HG02981 (cell line): ENCODE measurements at regions not wholly inside any gene's neighbourhood (a gene's known extent, or its start where the extent isn't known, plus 50 kb on each side); places are given as distances from the start of the nearest gene placed in this dataset.
A peak's percentile ranks its signal among the peaks of the same experiment; 100 is the strongest.
"Not testable (repeated sequence)": the region's sequence is repeated elsewhere in the genome, so short reads cannot be mapped to it uniquely, and the experiment has no call there.

ENCODE experiments used
- ATAC-seq: cut with Tn5 transposase; IDR thresholded peaks from one replicate; pipeline ENCODE4 v1.9.1; 2021; ENCODE audit warnings: mild to moderate bottlenecking, moderate library complexity; ENCODE audit not compliant: unreplicated experiment

GRCh38 chr1:104636581-104636980, 886.9 kb downstream of the AMY1C start:
- peak; percentile 73 for ATAC-seq

GRCh38 chr1:104646233-104646632, 896.5 kb downstream of the AMY1C start:
- ATAC-seq = no peak

- ATAC-seq = peak; percentile 75
Measured at GRCh38 chr1:104648269-104648691, 898.6 kb downstream of the AMY1C start.

- not testable (repeated sequence) for ATAC-seq
Measured at GRCh38 chr1:104664374-104664773, 914.7 kb downstream of the AMY1C start.

GRCh38 chr1:104665300-104665699, 915.6 kb downstream of the AMY1C start:
- ATAC-seq = no peak

GRCh38 chr1:104671684-104672353, 922.1 kb downstream of the AMY1C start:
- ATAC-seq = no peak

- no peak for ATAC-seq
Measured at GRCh38 chr1:104699433-104699832, 949.7 kb downstream of the AMY1C start.

GRCh38 chr1:104702731-104703130, 953.0 kb downstream of the AMY1C start:
- ATAC-seq = no peak

- ATAC-seq = peak; percentile 52
Measured at GRCh38 chr1:104706631-104707147, 957.0 kb downstream of the AMY1C start.

- no peak for ATAC-seq
Measured at GRCh38 chr1:104718752-104719151, 969.1 kb downstream of the AMY1C start.

- no peak for ATAC-seq
Measured at GRCh38 chr1:104720741-104721140, 971.0 kb downstream of the AMY1C start.

- no peak for ATAC-seq
Measured at GRCh38 chr1:104726917-104727316, 977.2 kb downstream of the AMY1C start.

- ATAC-seq = no peak
Measured at GRCh38 chr1:104733866-104734265, 984.2 kb downstream of the AMY1C start.

- ATAC-seq = no peak
Measured at GRCh38 chr1:104745875-104746274, 996.2 kb downstream of the AMY1C start.

GRCh38 chr1:104746994-104747393, 997.3 kb downstream of the AMY1C start:
- peak; percentile 71 for ATAC-seq

GRCh38 chr1:104760017-104760416, 1010.3 kb downstream of the AMY1C start:
- ATAC-seq = peak; percentile 94

GRCh38 chr1:104761961-104762570, 1012.4 kb downstream of the AMY1C start:
- ATAC-seq = no peak

GRCh38 chr1:104765085-104765484, 1015.4 kb downstream of the AMY1C start:
- peak; percentile 74 for ATAC-seq

GRCh38 chr1:104768466-104768865, 1018.8 kb downstream of the AMY1C start:
- ATAC-seq = peak; percentile 71

- ATAC-seq = peak; percentile 61
Measured at GRCh38 chr1:104780470-104781078, 1030.9 kb downstream of the AMY1C start.

GRCh38 chr1:104785575-104786187, 1036.0 kb downstream of the AMY1C start:
- no peak for ATAC-seq
